K562 (cell line): ENCODE measurements at regions not wholly inside any gene's neighbourhood (a gene's known extent, or its start where the extent isn't known, plus 50 kb on each side); places are given as distances from the start of the nearest gene placed in this dataset.

Experiments used
- KDM4B ChIP-seq, 2 experiments: fragments of 450-650 bp in 1 of 2; sonication (generic) in 1 of 2; IDR thresholded peaks; 2 replicates each; pipeline ENCODE4 v1.6.1; 2016 to 2017; ENCODE audit warnings: borderline replicate concordance in 2 of 2, antibody characterized with exemption in 1 of 2, low read depth in 1 of 2, mild to moderate bottlenecking in 1 of 2
- NCOA4 ChIP-seq: fragments of 450-650 bp; IDR thresholded peaks from 2 replicates; pipeline ENCODE4 v1.6.1; 2018; ENCODE audit warnings: mild to moderate bottlenecking; ENCODE audit not compliant: partially characterized antibody
- NCOA6 ChIP-seq: fragments of 450-650 bp; IDR thresholded peaks from 2 replicates; pipeline ENCODE4 v1.6.1; 2017; ENCODE audit warnings: mild to moderate bottlenecking
- NFYB ChIP-seq: IDR thresholded peaks from 2 replicates; pipeline ENCODE4 v1.6.1; 2011; ENCODE audit warnings: mild to moderate bottlenecking, moderate library complexity; ENCODE audit not compliant: insufficient read length; ENCODE audit errors: extremely low read depth
- POLR2A ChIP-seq: fragments of 450-650 bp; conservative IDR thresholded peaks from 2 replicates; pipeline ENCODE4 v1.6.1; 2016
- RAD21 ChIP-seq, 2 experiments: fragments of 250-450 bp in 1 of 2; fragments of 450-650 bp in 1 of 2; sonication (Bioruptor Pico) in 1 of 2; formaldehyde crosslinking in 1 of 2; IDR thresholded peaks in 1 of 2; conservative IDR thresholded peaks in 1 of 2; 2 replicates each; pipeline versions ENCODE4 v1.4.0 to v1.8.0; 2020 to 2022; ENCODE audit warnings: mild to moderate bottlenecking in 2 of 2, moderate library complexity in 1 of 2
- SMC3 ChIP-seq: conservative IDR thresholded peaks from 2 replicates; pipeline ENCODE4 v1.6.1; 2011; ENCODE audit warnings: low read depth, low read length, improper control_type of control experiment; ENCODE audit not compliant: insufficient read depth
- ZNF184 ChIP-seq: sonication (generic); formaldehyde crosslinking; IDR thresholded peaks from 2 replicates; pipeline ENCODE4 v1.5.0; 2020; ENCODE audit warnings: missing genetic modification reagents
- TF ChIP-seq, protein P1 (sequence below): sonication (generic); formaldehyde crosslinking; IDR thresholded peaks from 2 replicates; pipeline ENCODE4 v1.8.1; 2022; ENCODE audit warnings: missing genetic modification reagents
- TF ChIP-seq, protein P2 (sequence below): sonication (generic); formaldehyde crosslinking; IDR thresholded peaks from 2 replicates; pipeline ENCODE4 v1.4.0; 2020; ENCODE audit warnings: mild to moderate bottlenecking, missing genetic modification reagents
- TF ChIP-seq, protein P3 (sequence below), 3 experiments: IDR thresholded peaks in 2 of 3; conservative IDR thresholded peaks in 1 of 3; 2 replicates each; pipeline ENCODE4 v1.5.1; 2011 to 2012; ENCODE audit warnings: low read length in 3 of 3, mild to moderate bottlenecking in 3 of 3, control low read depth in 2 of 3, improper control_type of control experiment in 1 of 3, inconsistent platforms in 1 of 3, low read depth in 1 of 3, mixed read lengths in 1 of 3, moderate library complexity in 1 of 3; ENCODE audit not compliant: insufficient read depth in 2 of 3
- TF ChIP-seq, protein P4 (sequence below): sonication (generic); formaldehyde crosslinking; IDR thresholded peaks from 2 replicates; pipeline ENCODE4 v1.9.0; 2022; ENCODE audit warnings: mild to moderate bottlenecking, missing genetic modification reagents

DNA sequence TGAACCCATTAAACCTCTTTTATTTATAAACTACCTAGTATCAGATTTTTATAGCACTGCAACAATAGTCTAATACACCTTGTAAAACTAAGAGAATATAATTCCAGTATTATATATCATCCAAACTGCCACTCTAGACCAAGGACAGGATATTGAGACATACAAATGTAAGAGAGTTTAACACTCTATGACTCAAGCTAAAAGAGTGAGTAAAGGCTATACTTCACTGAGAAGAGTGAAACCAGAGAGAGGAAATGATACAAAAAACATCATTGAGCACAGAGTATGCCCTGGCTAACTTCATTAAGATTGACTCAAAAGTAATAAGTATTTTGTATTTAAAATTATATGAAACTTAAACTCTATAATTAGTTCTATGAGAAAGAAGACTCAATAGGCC, 1951.9 kb upstream of the SEL1L start:
- TF ChIP-seq KDM4B (IDR thresholded peaks at IDR 0.05; ENCODE audit: borderline replicate concordance in 2 of 2, low read depth in 1 of 2) (no peak), SMC3 (no peak), NCOA6 (no peak), NFYB (no peak), RAD21 (CRISPR knock-in tag; conservative IDR thresholded peaks at IDR 0.05 in 1 of 2, IDR thresholded peaks at IDR 0.05 in 1 of 2) (no peak), ZNF184 (no peak), POLR2A (no peak), NCOA4 (no peak)
- TF ChIP-seq, protein P1, sequence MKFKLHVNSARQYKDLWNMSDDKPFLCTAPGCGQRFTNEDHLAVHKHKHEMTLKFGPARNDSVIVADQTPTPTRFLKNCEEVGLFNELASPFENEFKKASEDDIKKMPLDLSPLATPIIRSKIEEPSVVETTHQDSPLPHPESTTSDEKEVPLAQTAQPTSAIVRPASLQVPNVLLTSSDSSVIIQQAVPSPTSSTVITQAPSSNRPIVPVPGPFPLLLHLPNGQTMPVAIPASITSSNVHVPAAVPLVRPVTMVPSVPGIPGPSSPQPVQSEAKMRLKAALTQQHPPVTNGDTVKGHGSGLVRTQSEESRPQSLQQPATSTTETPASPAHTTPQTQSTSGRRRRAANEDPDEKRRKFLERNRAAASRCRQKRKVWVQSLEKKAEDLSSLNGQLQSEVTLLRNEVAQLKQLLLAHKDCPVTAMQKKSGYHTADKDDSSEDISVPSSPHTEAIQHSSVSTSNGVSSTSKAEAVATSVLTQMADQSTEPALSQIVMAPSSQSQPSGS: no peak
- TF ChIP-seq, protein P2, sequence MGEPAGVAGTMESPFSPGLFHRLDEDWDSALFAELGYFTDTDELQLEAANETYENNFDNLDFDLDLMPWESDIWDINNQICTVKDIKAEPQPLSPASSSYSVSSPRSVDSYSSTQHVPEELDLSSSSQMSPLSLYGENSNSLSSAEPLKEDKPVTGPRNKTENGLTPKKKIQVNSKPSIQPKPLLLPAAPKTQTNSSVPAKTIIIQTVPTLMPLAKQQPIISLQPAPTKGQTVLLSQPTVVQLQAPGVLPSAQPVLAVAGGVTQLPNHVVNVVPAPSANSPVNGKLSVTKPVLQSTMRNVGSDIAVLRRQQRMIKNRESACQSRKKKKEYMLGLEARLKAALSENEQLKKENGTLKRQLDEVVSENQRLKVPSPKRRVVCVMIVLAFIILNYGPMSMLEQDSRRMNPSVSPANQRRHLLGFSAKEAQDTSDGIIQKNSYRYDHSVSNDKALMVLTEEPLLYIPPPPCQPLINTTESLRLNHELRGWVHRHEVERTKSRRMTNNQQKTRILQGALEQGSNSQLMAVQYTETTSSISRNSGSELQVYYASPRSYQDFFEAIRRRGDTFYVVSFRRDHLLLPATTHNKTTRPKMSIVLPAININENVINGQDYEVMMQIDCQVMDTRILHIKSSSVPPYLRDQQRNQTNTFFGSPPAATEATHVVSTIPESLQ (CRISPR knock-in tag): no peak
- TF ChIP-seq, protein P3, sequence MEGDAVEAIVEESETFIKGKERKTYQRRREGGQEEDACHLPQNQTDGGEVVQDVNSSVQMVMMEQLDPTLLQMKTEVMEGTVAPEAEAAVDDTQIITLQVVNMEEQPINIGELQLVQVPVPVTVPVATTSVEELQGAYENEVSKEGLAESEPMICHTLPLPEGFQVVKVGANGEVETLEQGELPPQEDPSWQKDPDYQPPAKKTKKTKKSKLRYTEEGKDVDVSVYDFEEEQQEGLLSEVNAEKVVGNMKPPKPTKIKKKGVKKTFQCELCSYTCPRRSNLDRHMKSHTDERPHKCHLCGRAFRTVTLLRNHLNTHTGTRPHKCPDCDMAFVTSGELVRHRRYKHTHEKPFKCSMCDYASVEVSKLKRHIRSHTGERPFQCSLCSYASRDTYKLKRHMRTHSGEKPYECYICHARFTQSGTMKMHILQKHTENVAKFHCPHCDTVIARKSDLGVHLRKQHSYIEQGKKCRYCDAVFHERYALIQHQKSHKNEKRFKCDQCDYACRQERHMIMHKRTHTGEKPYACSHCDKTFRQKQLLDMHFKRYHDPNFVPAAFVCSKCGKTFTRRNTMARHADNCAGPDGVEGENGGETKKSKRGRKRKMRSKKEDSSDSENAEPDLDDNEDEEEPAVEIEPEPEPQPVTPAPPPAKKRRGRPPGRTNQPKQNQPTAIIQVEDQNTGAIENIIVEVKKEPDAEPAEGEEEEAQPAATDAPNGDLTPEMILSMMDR (IDR thresholded peaks at IDR 0.05 in 2 of 3, conservative IDR thresholded peaks at IDR 0.05 in 1 of 3; ENCODE audit: insufficient read depth in 2 of 3, low read depth in 1 of 3, low read length in 3 of 3): no peak
- TF ChIP-seq, protein P4, sequence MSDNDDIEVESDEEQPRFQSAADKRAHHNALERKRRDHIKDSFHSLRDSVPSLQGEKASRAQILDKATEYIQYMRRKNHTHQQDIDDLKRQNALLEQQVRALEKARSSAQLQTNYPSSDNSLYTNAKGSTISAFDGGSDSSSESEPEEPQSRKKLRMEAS (CRISPR knock-in tag): no peak
